Kidney glomerular epithelial cell (primary cell): ENCODE measurements at regions not wholly inside any gene's neighbourhood (a gene's known extent, or its start where the extent isn't known, plus 50 kb on each side); places are given as distances from the start of the nearest gene placed in this dataset.

Experiments used
- DNase-seq: peaks from one replicate; lab custom pipeline; 2025; lab: John Stamatoyannopoulos, UW

GRCh38 chr22:48333816-48334735 lies 1493.6 kb downstream of the BRD1 start:
- no peak for DNase-seq

- DNase-seq: no peak
Observed at GRCh38 chr22:48333323-48333763, 1494.3 kb downstream of the BRD1 start.

GRCh38 chr22:48332438-48333322 lies 1495.0 kb downstream of the BRD1 start:
- DNase-seq: no peak

- no peak for DNase-seq
Observed at GRCh38 chr22:48331691-48332220, 1495.9 kb downstream of the BRD1 start.

- no peak for DNase-seq
Observed at GRCh38 chr22:48331266-48331665, 1496.4 kb downstream of the BRD1 start.

GRCh38 chr22:48327721-48328120 lies 1500.0 kb downstream of the BRD1 start:
- DNase-seq: no peak

- no peak for DNase-seq
Observed at GRCh38 chr22:48323746-48324145, 1503.9 kb downstream of the BRD1 start.

GRCh38 chr22:48322907-48323306 lies 1504.8 kb downstream of the BRD1 start:
- DNase-seq: no peak

GRCh38 chr22:48321986-48322545 lies 1505.6 kb downstream of the BRD1 start:
- DNase-seq: no peak

- no peak for DNase-seq
Observed at GRCh38 chr22:48320683-48321451, 1506.8 kb downstream of the BRD1 start.

- DNase-seq: no peak
Observed at GRCh38 chr22:48320048-48320682, 1507.5 kb downstream of the BRD1 start.

GRCh38 chr22:48319321-48320047 lies 1508.2 kb downstream of the BRD1 start:
- no peak for DNase-seq

- DNase-seq: no peak
Observed at GRCh38 chr22:48318575-48319320, 1508.9 kb downstream of the BRD1 start.

- no peak for DNase-seq
Observed at GRCh38 chr22:48318173-48318572, 1509.5 kb downstream of the BRD1 start.

GRCh38 chr22:48316257-48317250 lies 1511.1 kb downstream of the BRD1 start:
- no peak for DNase-seq

GRCh38 chr22:48315439-48316256 lies 1512.0 kb downstream of the BRD1 start:
- no peak for DNase-seq

GRCh38 chr22:48314073-48314472 lies 1513.6 kb downstream of the BRD1 start:
- DNase-seq: no peak
